H1 (cell line): ENCODE measurements at regions not wholly inside any gene's neighbourhood (a gene's known extent, or its start where the extent isn't known, plus 50 kb on each side); places are given as distances from the start of the nearest gene placed in this dataset.

Source experiments
- BRCA1 ChIP-seq: IDR thresholded peaks from 2 replicates; pipeline ENCODE4 v1.6.1; 2012; ENCODE audit warnings: low read depth, low read length, improper control_type of control experiment
- EP300 ChIP-seq, 2 experiments: IDR thresholded peaks; 1 replicate in 1 of 2; 2 replicates in 1 of 2; pipeline ENCODE4 v1.6.1; 2011 to 2012; ENCODE audit warnings: low read depth in 2 of 2, low read length in 2 of 2, mild to moderate bottlenecking in 2 of 2, borderline replicate concordance in 1 of 2, inconsistent platforms in 1 of 2, moderate library complexity in 1 of 2
- GABPA ChIP-seq: IDR thresholded peaks from 2 replicates; pipeline ENCODE4 v1.6.1; 2011; ENCODE audit warnings: mild to moderate bottlenecking, low read length, moderate library complexity, borderline replicate concordance; ENCODE audit not compliant: insufficient read depth
- SRF ChIP-seq: IDR thresholded peaks from 2 replicates; pipeline ENCODE4 v1.6.1; 2011; ENCODE audit warnings: mild to moderate bottlenecking, low read depth, low read length, moderate library complexity

DNA sequence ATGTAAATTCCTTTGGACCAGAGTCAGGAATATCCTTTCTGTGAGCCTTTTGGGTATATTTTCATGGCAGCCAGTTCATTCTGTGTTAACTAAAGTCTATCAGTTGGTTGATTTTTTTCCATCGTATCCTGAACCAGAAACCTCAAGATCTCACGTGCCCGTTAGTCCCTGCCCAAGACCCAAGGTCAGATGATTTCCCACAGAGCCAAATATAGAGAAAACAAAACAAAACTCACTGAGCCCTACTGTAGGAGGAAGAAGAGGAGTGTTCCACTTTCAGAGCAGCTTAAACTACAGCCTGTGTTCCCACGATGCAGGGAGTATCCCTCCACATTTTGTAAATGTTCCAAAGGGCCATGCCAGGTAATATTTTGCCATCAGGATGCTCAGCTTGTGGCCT is 96.0 kb upstream of the ADO start (continued):
- no peak for TF ChIP-seq EP300 (IDR thresholded peaks at IDR 0.05; ENCODE audit: borderline replicate concordance in 1 of 2, low read depth in 2 of 2, low read length in 2 of 2)
- no peak for TF ChIP-seq SRF
- TF ChIP-seq BRCA1 = no peak
- no peak for TF ChIP-seq GABPA
